ENCODE measurements at regions not wholly inside any gene's neighbourhood (a gene's known extent, or its start where the extent isn't known, plus 50 kb on each side); places are given as distances from the start of the nearest gene placed in this dataset.

GRCh38 chr4:111198446-111198845 lies 575.6 kb upstream of the PITX2 start:
- no peak for DNase-seq

- no peak for DNase-seq
Observed at GRCh38 chr4:111204797-111205196, 581.9 kb upstream of the PITX2 start.

DNA sequence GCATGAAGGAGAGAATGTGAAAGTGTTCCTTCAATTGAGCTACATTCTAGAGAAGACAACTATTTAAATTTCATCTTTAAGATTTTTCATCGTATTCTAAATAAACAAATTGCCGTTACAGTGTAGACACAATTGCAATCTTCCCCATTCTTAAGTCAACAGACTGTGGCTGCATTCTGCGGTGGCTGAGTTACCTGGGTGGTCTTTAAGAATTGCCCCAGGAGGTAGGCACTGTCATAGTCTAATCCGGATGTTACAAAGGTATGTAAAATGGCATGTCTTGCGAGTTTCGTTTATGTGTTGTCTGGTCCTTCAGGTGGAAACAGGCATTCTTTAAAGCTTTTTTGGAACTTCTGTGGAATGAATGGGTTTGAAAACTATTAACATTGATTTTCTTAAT lies 586.1 kb upstream of the PITX2 start:
- DNase-seq = no peak

DNA sequence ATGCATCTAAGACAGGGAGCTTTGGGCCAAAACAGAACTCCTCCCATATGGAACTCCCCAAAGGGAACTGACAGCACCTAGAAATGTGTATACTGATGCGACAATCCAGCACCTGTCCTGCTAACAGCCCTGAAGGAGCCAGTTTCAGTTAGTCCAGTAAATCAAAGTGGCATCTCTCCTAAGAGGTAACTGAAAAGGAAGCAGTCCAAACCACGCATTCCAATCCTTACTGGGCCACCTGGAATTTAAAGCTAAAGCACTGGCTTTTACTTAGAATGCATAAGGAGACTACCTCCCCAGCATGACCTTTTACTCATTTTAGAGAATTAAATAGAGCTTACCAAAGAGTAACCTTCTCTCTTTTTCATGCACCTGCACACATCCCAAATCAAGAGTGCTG lies 586.8 kb upstream of the PITX2 start:
- no peak for DNase-seq

DNA sequence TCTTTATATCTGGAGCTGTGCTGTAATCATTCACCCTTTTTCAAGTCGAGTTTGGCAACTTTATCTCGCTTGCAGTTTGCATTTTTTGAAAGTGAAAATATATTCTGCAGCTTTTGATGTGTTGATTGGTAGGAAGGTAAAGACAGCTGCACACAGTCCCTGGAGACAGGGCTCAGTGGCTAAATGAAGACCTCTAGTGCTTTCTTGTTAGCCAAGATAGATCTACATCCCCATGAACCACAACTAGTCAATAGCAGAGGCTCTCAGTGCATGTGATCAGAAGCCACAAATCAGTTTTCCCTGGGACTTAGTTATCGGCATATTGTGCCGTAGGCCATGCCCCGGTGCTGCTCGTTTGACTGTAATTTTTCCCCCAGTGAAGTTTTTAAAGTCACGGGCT lies 587.7 kb upstream of the PITX2 start:
- no peak for DNase-seq

- no peak for DNase-seq
Observed at GRCh38 chr4:111213531-111213930, 590.7 kb upstream of the PITX2 start.

GRCh38 chr4:111214371-111214770 lies 591.5 kb upstream of the PITX2 start:
- DNase-seq = no peak

GRCh38 chr4:111215755-111216154 lies 592.9 kb upstream of the PITX2 start:
- no peak for DNase-seq

- DNase-seq = no peak
Observed at GRCh38 chr4:111216791-111217190, 593.9 kb upstream of the PITX2 start.

- no peak for DNase-seq
Observed at GRCh38 chr4:111221371-111221770, 598.5 kb upstream of the PITX2 start.

DNA sequence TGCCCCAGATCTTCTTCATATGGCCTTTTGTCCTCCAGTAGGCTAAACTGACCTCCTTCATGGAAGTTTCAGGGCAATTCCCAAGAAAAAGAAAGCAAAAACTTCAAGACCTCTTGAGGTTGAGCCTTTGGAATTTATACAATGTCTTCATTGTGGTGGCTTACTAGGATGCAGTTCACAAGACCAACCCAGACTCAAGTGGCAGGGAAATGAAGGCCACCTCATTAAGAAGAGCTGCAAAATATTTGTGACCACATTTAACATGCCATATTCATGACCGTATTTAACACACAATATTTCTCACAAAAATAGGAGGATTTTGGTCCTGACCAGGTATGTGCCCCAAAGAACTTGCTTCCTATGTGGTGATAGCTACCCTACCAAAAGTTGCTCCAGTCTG lies 605.5 kb upstream of the PITX2 start:
- DNase-seq = no peak

DNA sequence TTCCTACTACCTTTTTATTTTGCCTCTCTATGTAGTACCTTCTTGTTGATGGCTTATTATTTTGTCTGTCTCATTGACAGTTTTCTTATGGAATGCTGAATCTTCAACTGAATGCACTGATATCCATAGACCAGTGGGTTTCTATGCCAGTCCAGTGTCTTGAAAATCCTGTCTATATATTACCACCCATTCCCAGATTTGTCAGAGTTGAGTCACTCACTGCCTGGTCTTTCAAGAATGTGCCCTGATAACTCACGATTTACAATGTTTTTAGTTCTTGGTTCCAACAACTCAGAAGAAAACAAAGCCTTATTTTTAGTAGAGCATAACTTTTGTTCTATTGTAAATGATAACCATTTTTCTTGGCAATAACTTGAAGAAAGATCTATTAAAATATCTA lies 606.0 kb upstream of the PITX2 start:
- DNase-seq = no peak

DNA sequence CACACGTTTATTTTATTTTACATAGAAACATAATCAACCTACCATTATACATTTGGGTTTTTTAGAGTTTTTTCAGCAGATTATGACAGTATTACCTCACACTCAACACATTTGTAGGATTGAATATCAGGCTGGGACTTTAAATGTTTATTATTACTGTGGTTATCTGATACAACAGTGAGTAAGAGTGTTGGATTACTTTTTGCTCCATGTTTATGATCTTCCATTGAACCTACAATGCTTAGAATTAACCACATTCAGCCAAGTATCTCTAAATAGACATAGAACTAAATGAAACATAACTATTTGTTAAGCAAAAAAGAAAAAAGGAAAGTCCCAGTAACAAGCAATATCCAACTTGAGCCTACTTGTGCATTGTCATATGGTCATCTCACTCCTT lies 607.4 kb upstream of the PITX2 start:
- no peak for DNase-seq

DNA sequence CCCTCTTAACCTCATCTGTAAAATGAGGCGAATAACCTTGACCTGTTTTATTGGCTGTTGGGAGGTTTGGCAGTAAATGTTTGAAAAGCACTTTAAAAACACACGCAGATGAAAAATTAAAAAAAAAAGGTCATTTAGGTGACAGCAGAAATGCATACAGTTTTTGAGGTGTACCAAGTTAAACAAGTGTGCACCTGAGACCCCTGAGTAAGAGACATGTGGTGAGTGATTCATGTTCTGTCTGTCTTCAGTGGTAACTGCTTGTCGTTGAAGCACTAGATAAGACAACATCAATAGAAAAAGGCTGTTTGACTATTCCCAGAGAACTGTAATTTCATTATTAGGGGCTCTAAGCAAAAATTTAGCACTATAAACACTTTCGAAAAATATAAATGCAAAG lies 608.4 kb upstream of the PITX2 start:
- no peak for DNase-seq

- no peak for DNase-seq
Observed at GRCh38 chr4:111234939-111235338, 612.1 kb upstream of the PITX2 start.

- DNase-seq = no peak
Observed at GRCh38 chr4:111263836-111264235, 641.0 kb upstream of the PITX2 start.

- DNase-seq = no peak
Observed at GRCh38 chr4:111266937-111267336, 644.1 kb upstream of the PITX2 start.

- no peak for DNase-seq
Observed at GRCh38 chr4:111267786-111268185, 644.9 kb upstream of the PITX2 start.

DNA sequence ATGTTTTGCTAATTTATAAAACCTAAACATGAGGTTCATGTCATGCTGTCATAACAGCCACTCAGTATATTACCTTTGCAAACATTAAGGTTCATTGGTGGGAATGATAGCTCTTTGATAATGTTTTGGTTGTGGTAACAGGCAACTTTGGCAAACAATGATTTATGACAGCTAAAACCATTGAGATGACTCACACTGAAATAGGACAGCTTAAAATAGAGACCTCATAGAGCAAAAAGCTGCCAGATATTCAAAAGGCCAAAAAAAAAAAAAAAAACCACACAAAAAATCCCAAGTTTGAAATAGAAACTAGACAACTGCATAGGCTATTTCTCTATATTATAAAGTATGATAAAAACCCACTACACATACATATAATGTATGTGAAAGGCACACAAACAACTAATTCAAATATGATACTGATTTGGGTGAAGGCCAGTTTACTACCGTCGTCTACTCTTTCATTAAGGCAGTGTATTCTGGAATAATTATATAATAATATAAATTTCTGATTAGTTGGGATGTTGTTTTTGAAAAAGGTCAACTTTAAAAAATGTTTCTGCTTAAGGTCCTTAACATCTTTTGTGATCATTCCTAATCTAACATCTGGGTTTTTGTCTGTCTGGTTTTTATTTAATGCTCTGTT lies 646.0 kb upstream of the PITX2 start:
- no peak for DNase-seq

GRCh38 chr4:111269439-111269838 lies 646.6 kb upstream of the PITX2 start:
- no peak for DNase-seq

DNA sequence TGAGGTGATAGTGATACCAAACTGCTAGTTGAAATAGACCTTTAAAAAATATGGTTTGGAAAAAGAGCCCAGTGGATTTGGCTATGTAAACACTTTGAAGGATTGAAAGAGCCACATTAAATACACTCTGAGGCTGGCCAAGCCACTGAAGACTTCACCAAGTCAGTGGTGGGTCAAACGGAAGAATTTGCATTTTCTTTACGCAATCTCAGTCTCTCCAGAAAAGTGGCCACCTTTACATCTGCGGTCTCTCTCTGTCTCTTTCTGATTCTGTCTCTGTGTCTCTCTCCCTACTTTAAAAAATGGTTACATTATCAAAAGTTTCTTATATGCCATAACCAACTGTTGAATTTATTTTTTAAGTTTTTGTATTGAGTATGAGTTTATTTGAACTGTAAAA lies 651.2 kb upstream of the PITX2 start:
- no peak for DNase-seq

DNA sequence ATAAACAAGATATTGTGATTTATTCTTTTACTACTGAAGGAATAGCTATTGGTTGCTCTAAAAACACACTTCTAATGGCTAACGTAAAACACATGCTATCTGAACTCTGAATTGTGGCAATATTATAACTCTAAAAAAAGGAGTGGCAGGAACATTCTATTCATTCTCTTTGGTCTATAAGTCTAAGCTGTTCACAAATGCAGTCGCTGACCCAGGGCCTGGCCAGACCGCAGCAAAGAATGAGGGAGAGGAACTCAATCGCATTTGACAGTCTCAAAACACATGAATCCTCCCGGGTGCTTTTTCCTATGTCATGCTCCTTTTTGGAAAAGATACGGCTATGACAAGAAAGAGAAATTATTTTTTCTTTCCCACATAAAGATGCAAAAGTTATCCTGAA lies 651.6 kb upstream of the PITX2 start:
- DNase-seq = no peak

DNA sequence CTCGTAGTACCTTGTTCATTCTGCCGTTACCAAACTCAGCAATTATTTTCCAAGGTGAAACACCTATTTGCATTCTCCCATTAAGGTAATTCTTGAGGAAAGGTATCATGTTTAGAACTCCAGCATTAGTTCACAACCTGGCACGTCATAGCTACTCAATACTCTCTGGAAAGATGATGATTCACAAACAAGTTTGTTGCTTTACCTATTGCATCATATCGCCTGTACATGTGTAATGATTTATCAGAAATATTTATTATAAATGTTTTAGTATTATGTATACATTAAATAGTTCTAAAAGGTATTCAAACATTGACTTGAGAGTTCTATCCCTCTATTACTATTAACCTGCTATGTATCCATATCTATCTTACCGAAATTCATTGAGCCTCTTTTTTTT lies 658.3 kb upstream of the PITX2 start:
- no peak for DNase-seq

DNA sequence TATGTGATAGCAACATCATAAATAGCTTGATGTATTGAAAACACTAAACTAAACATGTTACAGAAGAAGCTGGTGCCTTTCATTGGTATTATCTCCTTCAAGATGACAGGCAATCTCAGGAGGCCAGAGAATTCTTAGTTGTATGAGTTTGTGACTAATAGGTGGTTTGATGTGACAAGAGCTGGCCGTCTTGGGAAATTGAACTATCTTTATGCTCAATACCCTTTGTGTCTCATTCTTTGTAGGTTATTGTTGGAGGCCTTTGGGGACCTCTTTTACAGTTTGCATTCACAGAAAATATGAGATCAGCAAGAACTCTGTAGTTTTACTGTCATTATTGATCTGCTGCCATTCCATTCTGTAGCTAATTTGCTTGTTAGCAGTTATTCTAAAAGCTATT lies 659.2 kb upstream of the PITX2 start:
- DNase-seq = no peak

DNA sequence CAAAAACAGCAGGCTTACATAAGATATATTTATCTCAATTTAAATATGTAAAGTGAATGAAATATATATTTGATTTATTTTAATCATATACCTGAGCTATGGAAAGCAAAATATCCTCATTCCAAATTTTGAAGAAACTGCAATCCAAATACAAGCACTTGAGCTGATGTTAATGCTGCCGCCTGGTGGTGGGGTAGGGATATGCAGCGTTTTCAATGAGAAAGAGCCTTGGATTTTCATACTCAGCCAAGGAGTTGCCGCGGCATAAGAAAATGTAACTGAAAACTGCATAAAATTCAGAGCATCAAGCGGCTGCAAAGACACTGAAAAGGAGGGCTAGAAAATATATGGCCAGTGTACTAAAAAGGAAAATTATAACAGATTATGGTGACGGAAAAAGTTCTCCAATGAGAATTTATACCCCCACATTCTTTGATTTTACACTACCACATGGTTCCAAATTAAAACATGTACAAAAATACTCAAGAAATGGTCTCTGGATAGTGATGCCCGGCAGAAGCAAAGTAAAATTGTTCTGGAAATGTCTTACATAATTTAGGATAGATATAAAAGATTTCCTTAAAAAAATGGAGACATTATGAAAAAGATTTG lies 660.3 kb upstream of the PITX2 start:
- DNase-seq = peak; percentile 30 to 33
